PC-9 (cell line): ENCODE measurements at regions not wholly inside any gene's neighbourhood (a gene's known extent, or its start where the extent isn't known, plus 50 kb on each side); places are given as distances from the start of the nearest gene placed in this dataset.

ENCODE experiments used
- BruUV-seq: library from RNA; stranded (reverse); fragments of 400-500 nt; replicated peaks from 2 replicates; lab custom pipeline; 2021; lab: Mats Ljungman, UMichigan
- CTCF ChIA-PET: fragments of 300-600 bp; sonication (Branson Sonifier 250); formaldehyde crosslinking; loops from one replicate; lab custom pipeline; 2022; ENCODE audit warnings: antibody characterized with exemption; lab: Charles Lee
- POLR2A ChIA-PET: fragments of 300-600 bp; sonication (Branson Sonifier 250); formaldehyde crosslinking; loops from one replicate; lab custom pipeline; 2022; ENCODE audit warnings: antibody characterized with exemption; ENCODE audit not compliant: unreplicated experiment; lab: Charles Lee
- DNase-seq, 2 experiments: peaks; one replicate each; pipeline versions ENCODE4 v3.0.0 to v3.0.0-alpha.2; 2015 to 2022; ENCODE audit warnings: mixed read lengths in 1 of 2
- H2AFZ ChIP-seq: fragments of 200-600 bp; sonication (generic); 2 replicates; pipeline ENCODE4 v1.8.1; 2017; ENCODE audit warnings: antibody characterized with exemption
- H3F3A ChIP-seq: fragments of 200-600 bp; sonication (generic); 2 replicates; pipeline ENCODE4 v1.8.1; 2017; ENCODE audit warnings: antibody characterized with exemption, mild to moderate bottlenecking, low read depth; ENCODE audit not compliant: insufficient read depth
- H3K27ac ChIP-seq: fragments of 200-600 bp; sonication (generic); 2 replicates; pipeline ENCODE4 v1.6.1; 2016; ENCODE audit warnings: mixed run types
- H3K27me3 ChIP-seq: fragments of 200-600 bp; sonication (generic); 2 replicates; pipeline ENCODE4 v1.6.1; 2016; ENCODE audit warnings: low read depth, mixed run types; ENCODE audit not compliant: insufficient read depth
- H3K36me3 ChIP-seq: fragments of 200-600 bp; sonication (generic); 2 replicates; pipeline ENCODE4 v1.6.1; 2016; ENCODE audit warnings: low read depth, mixed run types
- H3K4me1 ChIP-seq: fragments of 200-600 bp; sonication (generic); replicated peaks from 2 replicates; pipeline ENCODE4 v1.6.1; 2016; ENCODE audit warnings: mixed run types; ENCODE audit not compliant: insufficient read depth
- H3K4me2 ChIP-seq: fragments of 200-600 bp; sonication (generic); 2 replicates; pipeline ENCODE4 v1.6.1; 2017; ENCODE audit warnings: mixed run types
- H3K4me3 ChIP-seq: fragments of 200-600 bp; sonication (generic); 2 replicates; pipeline ENCODE4 v1.6.1; 2016; ENCODE audit warnings: mixed run types
- H3K79me2 ChIP-seq: fragments of 200-600 bp; sonication (generic); 2 replicates; pipeline ENCODE4 v1.6.1; 2017; ENCODE audit warnings: low read depth, mixed run types
- H3K9me2 ChIP-seq: fragments of 200-600 bp; sonication (generic); 2 replicates; pipeline ENCODE4 v1.8.1; 2017; ENCODE audit warnings: mild to moderate bottlenecking; ENCODE audit not compliant: insufficient read depth
- H3K9me3 ChIP-seq: fragments of 200-600 bp; sonication (generic); 2 replicates; pipeline ENCODE4 v1.8.1; 2016; ENCODE audit warnings: low read depth; ENCODE audit not compliant: insufficient read depth
- H4K20me1 ChIP-seq: fragments of 200-600 bp; sonication (generic); 2 replicates; pipeline ENCODE4 v1.8.1; 2017; ENCODE audit not compliant: insufficient read depth
- EZH2 ChIP-seq: fragments of 200-600 bp; sonication (generic); IDR thresholded peaks from 2 replicates; pipeline ENCODE4 v1.8.0; 2017; ENCODE audit warnings: antibody characterized with exemption, low read depth
- intact Hi-C: fragments of 100-400 bp; cut with micrococcal nuclease; formaldehyde crosslinking; loops from one replicate; pipeline ENCODE4 v1.10.0; 2022; ENCODE audit not compliant: unreplicated experiment
- TF ChIP-seq, protein P1 (sequence below): fragments of 200-600 bp; sonication (generic); conservative IDR thresholded peaks from 2 replicates; pipeline ENCODE4 v1.6.1; 2017; ENCODE audit warnings: mixed run types, antibody characterized with exemption, mild to moderate bottlenecking, moderate library complexity

- no peak overlapping the region for H2AFZ ChIP-seq
- H3K27ac ChIP-seq = no peak overlapping the region
- H3K27me3 ChIP-seq = no peaks in the 10 kb centered on the region
- no peak overlapping the region for H3K4me3 ChIP-seq
- no peaks in the 10 kb centered on the region for H4K20me1 ChIP-seq
- no peak for DNase-seq
- H3K36me3 ChIP-seq = no peaks in the 10 kb centered on the region
- ChIA-PET POLR2A (no interaction called here), CTCF (no interaction called here)
- H3K4me2 ChIP-seq = no peak overlapping the region
- no peaks in the 10 kb centered on the region for H3K79me2 ChIP-seq
- 0 out of 2 replicates have a peak, but pooled peaks cover 5% of the 10 kb centered on the region for H3K9me2 ChIP-seq
- no peaks in the 10 kb centered on the region for H3F3A ChIP-seq
- intact Hi-C loops = no loop called here
- no peak for TF ChIP-seq EZH2
- TF ChIP-seq, protein P1, sequence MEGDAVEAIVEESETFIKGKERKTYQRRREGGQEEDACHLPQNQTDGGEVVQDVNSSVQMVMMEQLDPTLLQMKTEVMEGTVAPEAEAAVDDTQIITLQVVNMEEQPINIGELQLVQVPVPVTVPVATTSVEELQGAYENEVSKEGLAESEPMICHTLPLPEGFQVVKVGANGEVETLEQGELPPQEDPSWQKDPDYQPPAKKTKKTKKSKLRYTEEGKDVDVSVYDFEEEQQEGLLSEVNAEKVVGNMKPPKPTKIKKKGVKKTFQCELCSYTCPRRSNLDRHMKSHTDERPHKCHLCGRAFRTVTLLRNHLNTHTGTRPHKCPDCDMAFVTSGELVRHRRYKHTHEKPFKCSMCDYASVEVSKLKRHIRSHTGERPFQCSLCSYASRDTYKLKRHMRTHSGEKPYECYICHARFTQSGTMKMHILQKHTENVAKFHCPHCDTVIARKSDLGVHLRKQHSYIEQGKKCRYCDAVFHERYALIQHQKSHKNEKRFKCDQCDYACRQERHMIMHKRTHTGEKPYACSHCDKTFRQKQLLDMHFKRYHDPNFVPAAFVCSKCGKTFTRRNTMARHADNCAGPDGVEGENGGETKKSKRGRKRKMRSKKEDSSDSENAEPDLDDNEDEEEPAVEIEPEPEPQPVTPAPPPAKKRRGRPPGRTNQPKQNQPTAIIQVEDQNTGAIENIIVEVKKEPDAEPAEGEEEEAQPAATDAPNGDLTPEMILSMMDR = no peak
- H3K9me3 ChIP-seq = no peaks in the 10 kb centered on the region
- no TSS peak for BruUV-seq
- H3K4me1 ChIP-seq = no peaks in the 10 kb centered on the region
Measured at GRCh38 chr2:18961991-18962421, 372.6 kb upstream of the NT5C1B start.

GRCh38 chr2:18959952-18960717, 370.8 kb upstream of the NT5C1B start:
- ChIA-PET POLR2A (interaction anchor here (0.6 kb wide), 1 partner anchor 399 kb away, joined by 3 read pairs; no protein-coding TSS in a partner anchor), CTCF (no interaction called here)
- H2AFZ ChIP-seq = no peak overlapping the region
- H3K27ac ChIP-seq = no peak overlapping the region
- H3K9me2 ChIP-seq = no peaks in the 10 kb centered on the region
- no peak overlapping the region for H3K4me2 ChIP-seq
- H3K79me2 ChIP-seq = no peaks in the 10 kb centered on the region
- DNase-seq = peak in 1 of 2 experiments; percentile 47
- no peaks in the 10 kb centered on the region for H3K4me1 ChIP-seq
- no peaks in the 10 kb centered on the region for H4K20me1 ChIP-seq
- no peaks in the 10 kb centered on the region for H3F3A ChIP-seq
- no peak overlapping the region for H3K4me3 ChIP-seq
- H3K9me3 ChIP-seq = peaks cover 3% of the 10 kb centered on the region; the same call in 1 of the 2 replicates
- intact Hi-C loops = no loop called here
- H3K36me3 ChIP-seq = no peaks in the 10 kb centered on the region
- H3K27me3 ChIP-seq = no peaks in the 10 kb centered on the region
- TF ChIP-seq, protein P1 = no peak
- no peak for TF ChIP-seq EZH2
- BruUV-seq = no TSS peak

GRCh38 chr2:18959200-18959599, 369.8 kb upstream of the NT5C1B start:
- Histone ChIP-seq H3K27me3 (no peaks in the 10 kb centered on the region), H3K4me3 (no peak overlapping the region), H3F3A (no peaks in the 10 kb centered on the region), H3K79me2 (no peaks in the 10 kb centered on the region), H3K4me2 (no peak overlapping the region), H2AFZ (no peak overlapping the region), H3K4me1 (no peaks in the 10 kb centered on the region), H3K9me3 (peaks cover 3% of the 10 kb centered on the region; the same call in 1 of the 2 replicates), H3K36me3 (no peaks in the 10 kb centered on the region), H3K9me2 (no peaks in the 10 kb centered on the region), H4K20me1 (no peaks in the 10 kb centered on the region), H3K27ac (no peak overlapping the region)
- intact Hi-C loops = no loop called here
- no TSS peak for BruUV-seq
- ChIA-PET CTCF (no interaction called here), POLR2A (interaction anchor here (0.6 kb wide), 1 partner anchor 398 kb away, joined by 3 read pairs; no protein-coding TSS in a partner anchor)
- DNase-seq = no peak
- TF ChIP-seq, protein P1 = no peak
